MM.1S (cell line): ENCODE measurements at regions not wholly inside any gene's neighbourhood (a gene's known extent, or its start where the extent isn't known, plus 50 kb on each side); places are given as distances from the start of the nearest gene placed in this dataset.

Experiments used
- DNase-seq: peaks from one replicate; pipeline ENCODE4 v3.0.0-alpha.2; 2015
- H2AFZ ChIP-seq: fragments of 300-600 bp; sonication (generic); 2 replicates; pipeline ENCODE4 v1.6.0; 2016; ENCODE audit warnings: antibody characterized with exemption, low read length
- H3F3A ChIP-seq: fragments of 300-600 bp; sonication (generic); 2 replicates; pipeline ENCODE4 v1.6.1; 2016; ENCODE audit warnings: mild to moderate bottlenecking, antibody characterized with exemption, low read length, moderate library complexity, mixed read lengths; ENCODE audit not compliant: insufficient read depth
- H3K27ac ChIP-seq: fragments of 300-600 bp; sonication (generic); 2 replicates; pipeline ENCODE4 v1.5.1; 2016; ENCODE audit warnings: mild to moderate bottlenecking, low read length
- H3K27me3 ChIP-seq: fragments of 300-600 bp; sonication (generic); replicated peaks from 2 replicates; pipeline ENCODE4 v1.6.0; 2016; ENCODE audit warnings: low read length; ENCODE audit not compliant: insufficient read depth
- H3K36me3 ChIP-seq: fragments of 300-600 bp; sonication (generic); replicated peaks from 2 replicates; pipeline ENCODE4 v1.6.1; 2016; ENCODE audit warnings: mild to moderate bottlenecking, low read length, mixed read lengths; ENCODE audit not compliant: insufficient read depth
- H3K4me1 ChIP-seq: fragments of 300-600 bp; sonication (generic); 2 replicates; pipeline ENCODE4 v1.6.1; 2016; ENCODE audit warnings: low read length, mixed read lengths
- H3K4me2 ChIP-seq: fragments of 300-600 bp; sonication (generic); 2 replicates; pipeline ENCODE4 v1.6.0; 2016; ENCODE audit warnings: low read depth, low read length
- H3K4me3 ChIP-seq: fragments of 300-600 bp; sonication (generic); 2 replicates; pipeline ENCODE4 v1.5.1; 2016; ENCODE audit warnings: low read length, mixed read lengths
- H3K79me2 ChIP-seq: fragments of 300-600 bp; sonication (generic); 2 replicates; pipeline ENCODE4 v1.6.1; 2016; ENCODE audit warnings: mixed run types, low read length, mixed read lengths
- H3K9ac ChIP-seq: fragments of 300-600 bp; sonication (generic); 2 replicates; pipeline ENCODE4 v1.6.1; 2016; ENCODE audit warnings: low read length, mixed read lengths
- H3K9me2 ChIP-seq: fragments of 300-600 bp; sonication (generic); replicated peaks from 2 replicates; pipeline ENCODE4 v1.6.1; 2016; ENCODE audit warnings: mild to moderate bottlenecking, low read length, mixed read lengths; ENCODE audit not compliant: insufficient read depth
- H3K9me3 ChIP-seq: fragments of 300-600 bp; sonication (generic); replicated peaks from 2 replicates; pipeline ENCODE4 v1.6.1; 2016; ENCODE audit warnings: mild to moderate bottlenecking, low read length, mixed read lengths; ENCODE audit not compliant: insufficient read depth
- H4K20me1 ChIP-seq: fragments of 300-600 bp; sonication (generic); 2 replicates; pipeline ENCODE4 v1.6.1; 2016; ENCODE audit warnings: mild to moderate bottlenecking, low read length, moderate library complexity, mixed read lengths; ENCODE audit not compliant: insufficient read depth
- EZH2 ChIP-seq: fragments of 300-600 bp; sonication (generic); optimal IDR thresholded peaks from 2 replicates; pipeline ENCODE3; 2017; ENCODE audit warnings: low read depth, mild to moderate bottlenecking, antibody characterized with exemption, low read length, mixed read lengths
- EZH2phosphoT487 ChIP-seq: fragments of 300-600 bp; sonication (generic); IDR thresholded peaks from 2 replicates; pipeline ENCODE4 v1.6.1; 2018; ENCODE audit warnings: antibody characterized with exemption, low read length
- TF ChIP-seq, protein P1 (sequence below): fragments of 300-600 bp; sonication (generic); IDR thresholded peaks from 2 replicates; pipeline ENCODE4 v1.5.1; 2016; ENCODE audit warnings: antibody characterized with exemption, low read length, mixed read lengths

DNA sequence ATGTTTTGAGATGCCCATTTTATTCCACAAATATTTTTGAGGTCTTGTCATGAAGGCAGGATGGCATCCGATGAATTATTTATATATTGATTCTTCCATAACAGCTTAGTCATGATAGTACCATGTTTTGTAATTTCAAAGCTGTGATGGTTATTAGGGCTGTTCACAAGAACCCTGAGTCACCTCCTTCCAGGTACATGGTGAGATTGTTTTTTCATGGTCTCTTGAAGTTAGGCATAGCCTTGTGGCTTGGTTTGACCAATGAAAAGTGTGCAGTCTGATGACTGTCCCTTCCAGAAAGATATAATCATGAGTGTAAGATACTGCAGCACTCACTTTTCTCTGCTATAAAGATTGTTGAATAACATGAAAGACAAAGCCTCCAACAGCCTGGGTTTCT lies 274.8 kb downstream of the FGFR2 start:
- H3K4me2 ChIP-seq = no peak overlapping the region
- H2AFZ ChIP-seq = no peak overlapping the region
- H3K9ac ChIP-seq = no peak overlapping the region
- H4K20me1 ChIP-seq = no peaks in the 10 kb centered on the region
- no peaks in the 10 kb centered on the region for H3K27me3 ChIP-seq
- H3K9me2 ChIP-seq = no peaks in the 10 kb centered on the region
- H3K9me3 ChIP-seq = no peaks in the 10 kb centered on the region
- H3F3A ChIP-seq = no peaks in the 10 kb centered on the region
- no peaks in the 10 kb centered on the region for H3K4me1 ChIP-seq
- no peak overlapping the region for H3K27ac ChIP-seq
- no peak for DNase-seq
- no peaks in the 10 kb centered on the region for H3K79me2 ChIP-seq
- no peaks in the 10 kb centered on the region for H3K36me3 ChIP-seq
- TF ChIP-seq, protein P1, sequence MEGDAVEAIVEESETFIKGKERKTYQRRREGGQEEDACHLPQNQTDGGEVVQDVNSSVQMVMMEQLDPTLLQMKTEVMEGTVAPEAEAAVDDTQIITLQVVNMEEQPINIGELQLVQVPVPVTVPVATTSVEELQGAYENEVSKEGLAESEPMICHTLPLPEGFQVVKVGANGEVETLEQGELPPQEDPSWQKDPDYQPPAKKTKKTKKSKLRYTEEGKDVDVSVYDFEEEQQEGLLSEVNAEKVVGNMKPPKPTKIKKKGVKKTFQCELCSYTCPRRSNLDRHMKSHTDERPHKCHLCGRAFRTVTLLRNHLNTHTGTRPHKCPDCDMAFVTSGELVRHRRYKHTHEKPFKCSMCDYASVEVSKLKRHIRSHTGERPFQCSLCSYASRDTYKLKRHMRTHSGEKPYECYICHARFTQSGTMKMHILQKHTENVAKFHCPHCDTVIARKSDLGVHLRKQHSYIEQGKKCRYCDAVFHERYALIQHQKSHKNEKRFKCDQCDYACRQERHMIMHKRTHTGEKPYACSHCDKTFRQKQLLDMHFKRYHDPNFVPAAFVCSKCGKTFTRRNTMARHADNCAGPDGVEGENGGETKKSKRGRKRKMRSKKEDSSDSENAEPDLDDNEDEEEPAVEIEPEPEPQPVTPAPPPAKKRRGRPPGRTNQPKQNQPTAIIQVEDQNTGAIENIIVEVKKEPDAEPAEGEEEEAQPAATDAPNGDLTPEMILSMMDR = no peak
- no peak for TF ChIP-seq EZH2
- TF ChIP-seq EZH2phosphoT487 = no peak
- H3K4me3 ChIP-seq = no peak overlapping the region

DNA sequence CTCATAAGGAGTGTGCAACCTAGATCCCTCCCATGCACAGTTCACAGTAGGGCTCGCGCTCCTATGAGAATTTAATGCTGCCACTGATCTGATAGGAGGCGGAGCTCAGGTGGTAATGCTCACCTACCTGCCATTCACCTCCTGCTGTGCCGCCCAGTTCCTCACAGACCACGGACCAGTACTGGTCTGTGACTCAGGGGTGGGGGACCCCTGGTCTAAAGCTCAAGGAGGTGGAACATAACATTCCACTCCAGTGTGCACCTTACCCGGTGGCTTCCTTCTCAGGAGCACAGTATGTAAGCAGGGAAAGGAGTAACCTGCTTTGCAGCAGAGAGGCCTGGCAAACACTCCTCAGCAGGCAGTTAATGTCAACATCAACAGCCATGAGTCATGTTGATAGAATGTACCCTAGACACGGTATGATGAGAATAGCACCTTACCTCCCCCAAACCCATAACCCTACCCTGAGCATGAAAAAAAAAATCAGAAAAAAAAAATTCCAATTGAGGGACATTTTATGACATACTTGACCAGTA lies 273.5 kb downstream of the FGFR2 start:
- Histone ChIP-seq H4K20me1 (no peaks in the 10 kb centered on the region), H3K4me3 (no peak overlapping the region), H3K27ac (no peak overlapping the region), H3K9me3 (no peaks in the 10 kb centered on the region), H2AFZ (no peak overlapping the region), H3K9ac (no peak overlapping the region), H3K36me3 (no peaks in the 10 kb centered on the region), H3K9me2 (no peaks in the 10 kb centered on the region), H3F3A (no peaks in the 10 kb centered on the region), H3K27me3 (no peaks in the 10 kb centered on the region), H3K4me2 (no peak overlapping the region), H3K4me1 (no peaks in the 10 kb centered on the region), H3K79me2 (no peaks in the 10 kb centered on the region)
- TF ChIP-seq EZH2 = no peak
- DNase-seq = no peak

DNA sequence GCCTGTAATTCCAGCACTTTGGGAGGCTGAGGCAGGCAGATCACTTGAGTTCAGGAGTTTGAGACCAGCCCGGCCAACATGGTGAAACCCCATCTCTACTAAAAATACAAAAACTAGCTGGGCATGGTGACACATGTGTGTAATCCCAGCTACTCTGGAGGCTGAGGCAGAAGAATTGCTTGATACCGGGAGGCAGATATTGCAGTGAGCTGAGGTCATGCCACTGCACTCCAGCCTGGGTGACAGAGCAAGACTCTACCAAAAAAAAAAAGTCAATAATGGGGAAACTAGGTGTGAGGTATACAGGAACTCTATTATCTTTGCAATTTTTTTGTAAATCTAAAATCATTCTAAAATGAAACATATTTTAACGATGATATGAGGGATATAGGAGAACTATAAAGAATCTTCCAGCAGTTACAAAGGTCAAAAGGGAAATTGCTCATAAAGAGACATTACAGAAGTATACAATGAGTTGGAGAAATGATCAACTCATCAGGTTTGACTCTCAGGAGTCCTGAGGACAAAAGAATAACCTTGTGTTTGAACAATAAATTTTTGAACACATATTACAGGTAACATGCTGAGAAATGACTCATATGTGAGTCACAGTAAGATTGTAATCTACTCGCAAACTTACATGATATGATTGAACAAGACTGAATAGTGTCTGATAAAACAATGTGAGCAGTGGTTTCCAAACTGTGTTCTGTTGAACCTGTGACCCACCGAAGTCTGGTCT lies 272.6 kb downstream of the FGFR2 start:
- H3K27me3 ChIP-seq = no peaks in the 10 kb centered on the region

More for the DNA sequence above, 272.6 kb downstream of the FGFR2 start:
- Histone ChIP-seq H3K4me2 (no peak overlapping the region), H3K36me3 (no peaks in the 10 kb centered on the region), H3K9ac (no peak overlapping the region), H3K27ac (no peak overlapping the region), H2AFZ (no peak overlapping the region), H3K9me3 (no peaks in the 10 kb centered on the region), H3K79me2 (no peaks in the 10 kb centered on the region), H3K4me3 (no peak overlapping the region), H3F3A (no peaks in the 10 kb centered on the region), H4K20me1 (no peaks in the 10 kb centered on the region), H3K9me2 (no peaks in the 10 kb centered on the region), H3K4me1 (no peaks in the 10 kb centered on the region)
- DNase-seq = no peak
- no peak for TF ChIP-seq EZH2phosphoT487
- TF ChIP-seq, protein P1 = no peak
- TF ChIP-seq EZH2 = no peak
